GM18907 (cell line): ENCODE measurements at regions not wholly inside any gene's neighbourhood (a gene's known extent, or its start where the extent isn't known, plus 50 kb on each side); places are given as distances from the start of the nearest gene placed in this dataset.
A peak's percentile ranks its signal among the peaks of the same experiment; 100 is the strongest.
"Not testable (repeated sequence)": the region's sequence is repeated elsewhere in the genome, so short reads cannot be mapped to it uniquely, and the experiment has no call there.

Experiments
- ATAC-seq: cut with Tn5 transposase; IDR thresholded peaks from one replicate; pipeline ENCODE4 v1.9.1; 2021; ENCODE audit warnings: mild to moderate bottlenecking, moderate library complexity; ENCODE audit not compliant: unreplicated experiment

GRCh38 chr4:97432551-97432950 lies 710.7 kb downstream of the STPG2 start:
- ATAC-seq = no peak

GRCh38 chr4:97437998-97438705 lies 705.1 kb downstream of the STPG2 start:
- not testable (repeated sequence) for ATAC-seq

- no peak for ATAC-seq
Observed at GRCh38 chr4:97453186-97453585, 690.1 kb downstream of the STPG2 start.

GRCh38 chr4:97457253-97457652 lies 686.0 kb downstream of the STPG2 start:
- no peak for ATAC-seq

GRCh38 chr4:97468272-97468671 lies 675.0 kb downstream of the STPG2 start:
- ATAC-seq = no peak

GRCh38 chr4:97475621-97476020 lies 667.7 kb downstream of the STPG2 start:
- no peak for ATAC-seq

GRCh38 chr4:97477974-97478373 lies 665.3 kb downstream of the STPG2 start:
- ATAC-seq = no peak

GRCh38 chr4:97479388-97479787 lies 663.9 kb downstream of the STPG2 start:
- ATAC-seq = no peak

- ATAC-seq = no peak
Observed at GRCh38 chr4:97491856-97492255, 651.4 kb downstream of the STPG2 start.

- no peak for ATAC-seq
Observed at GRCh38 chr4:97493815-97494518, 649.3 kb downstream of the STPG2 start.

GRCh38 chr4:97496298-97496873 lies 646.9 kb downstream of the STPG2 start:
- no peak for ATAC-seq

GRCh38 chr4:97498875-97499274 lies 644.4 kb downstream of the STPG2 start:
- ATAC-seq = no peak

- peak; percentile 92 for ATAC-seq
Observed at GRCh38 chr4:97500423-97500822, 642.9 kb downstream of the STPG2 start.

GRCh38 chr4:97504713-97505112 lies 638.6 kb downstream of the STPG2 start:
- no peak for ATAC-seq

- ATAC-seq = no peak
Observed at GRCh38 chr4:97507587-97508245, 635.6 kb downstream of the STPG2 start.
